GM19043 (cell line): ENCODE measurements at regions not wholly inside any gene's neighbourhood (a gene's known extent, or its start where the extent isn't known, plus 50 kb on each side); places are given as distances from the start of the nearest gene placed in this dataset.

Experiments used
- ATAC-seq: cut with Tn5 transposase; IDR thresholded peaks from one replicate; pipeline ENCODE4 v1.9.1; 2021; ENCODE audit warnings: low read depth; ENCODE audit not compliant: unreplicated experiment

GRCh38 chr5:142438573-142438972 is 113.8 kb upstream of the SPRY4 start:
- no peak for ATAC-seq

GRCh38 chr5:142437563-142437962 is 112.7 kb upstream of the SPRY4 start:
- no peak for ATAC-seq

- ATAC-seq: no peak
Observed at GRCh38 chr5:142435410-142436115, 110.7 kb upstream of the SPRY4 start.

- no peak for ATAC-seq
Observed at GRCh38 chr5:142434322-142434612, 109.4 kb upstream of the SPRY4 start.

- no peak for ATAC-seq
Observed at GRCh38 chr5:142433526-142434321, 108.9 kb upstream of the SPRY4 start.

GRCh38 chr5:142432961-142433360 is 108.1 kb upstream of the SPRY4 start:
- ATAC-seq: peak; percentile 44

- ATAC-seq: peak; percentile 83
Observed at GRCh38 chr5:142432369-142432863, 107.6 kb upstream of the SPRY4 start.

- ATAC-seq: no peak
Observed at GRCh38 chr5:142428773-142429473, 104.1 kb upstream of the SPRY4 start.

GRCh38 chr5:142428036-142428772 is 103.4 kb upstream of the SPRY4 start:
- no peak for ATAC-seq

GRCh38 chr5:142427529-142427928 is 102.7 kb upstream of the SPRY4 start:
- no peak for ATAC-seq

- ATAC-seq: no peak
Observed at GRCh38 chr5:142427015-142427364, 102.2 kb upstream of the SPRY4 start.

GRCh38 chr5:142426129-142427014 is 101.6 kb upstream of the SPRY4 start:
- no peak for ATAC-seq

- ATAC-seq: no peak
Observed at GRCh38 chr5:142425286-142426065, 100.7 kb upstream of the SPRY4 start.

GRCh38 chr5:142422429-142422828 is 97.6 kb upstream of the SPRY4 start:
- no peak for ATAC-seq

- no peak for ATAC-seq
Observed at GRCh38 chr5:142421621-142422397, 97.0 kb upstream of the SPRY4 start.

GRCh38 chr5:142421228-142421617 is 96.4 kb upstream of the SPRY4 start:
- ATAC-seq: no peak

- ATAC-seq: no peak
Observed at GRCh38 chr5:142420561-142421227, 95.9 kb upstream of the SPRY4 start.

- no peak for ATAC-seq
Observed at GRCh38 chr5:142412581-142412980, 87.8 kb upstream of the SPRY4 start.
